H9 (cell line): ENCODE measurements at regions not wholly inside any gene's neighbourhood (a gene's known extent, or its start where the extent isn't known, plus 50 kb on each side); places are given as distances from the start of the nearest gene placed in this dataset.

Experiments used
- DNase-seq: peaks from one replicate; pipeline ENCODE4 v3.0.0-alpha.2; 2017
- H2AFZ ChIP-seq: one replicate; pipeline ENCODE4 v1.6.1; 2013; ENCODE audit warnings: mild to moderate bottlenecking, low read length, control low read depth, moderate library complexity
- H2AK5ac ChIP-seq: 2 replicates; pipeline ENCODE4 v1.6.1; 2013; ENCODE audit warnings: low read length, control low read depth, mixed read lengths; ENCODE audit not compliant: insufficient read length
- H2BK120ac ChIP-seq: one replicate; pipeline ENCODE4 v1.6.1; 2013; ENCODE audit warnings: low read depth, mild to moderate bottlenecking, low read length, control low read depth, inconsistent platforms; ENCODE audit not compliant: poor library complexity, severe bottlenecking
- H2BK12ac ChIP-seq: 2 replicates; pipeline ENCODE4 v1.6.1; 2013; ENCODE audit warnings: low read length, control low read depth, mixed read lengths, low read depth; ENCODE audit not compliant: insufficient read length
- H2BK15ac ChIP-seq: 2 replicates; pipeline ENCODE4 v1.6.1; 2013; ENCODE audit warnings: low read depth, low read length, control low read depth
- H2BK20ac ChIP-seq: one replicate; pipeline ENCODE4 v1.6.1; 2013; ENCODE audit warnings: low read depth, mild to moderate bottlenecking, low read length, control low read depth, inconsistent platforms; ENCODE audit not compliant: poor library complexity, severe bottlenecking
- H2BK5ac ChIP-seq: 2 replicates; pipeline ENCODE4 v1.6.1; 2013; ENCODE audit warnings: low read length, control low read depth, mixed read lengths; ENCODE audit not compliant: insufficient read length
- H3K14ac ChIP-seq: 2 replicates; pipeline ENCODE4 v1.6.1; 2013; ENCODE audit warnings: low read length, control low read depth; ENCODE audit not compliant: insufficient read depth
- H3K18ac ChIP-seq: 2 replicates; pipeline ENCODE4 v1.6.1; 2013; ENCODE audit warnings: low read depth, mild to moderate bottlenecking, mixed read lengths, low read length, control low read depth; ENCODE audit not compliant: insufficient read length
- H3K23ac ChIP-seq: 2 replicates; pipeline ENCODE4 v1.6.1; 2013; ENCODE audit warnings: low read length, control low read depth, mixed read lengths, low read depth; ENCODE audit not compliant: insufficient read length
- H3K23me2 ChIP-seq: 2 replicates; pipeline ENCODE4 v1.6.1; 2013; ENCODE audit warnings: low read depth, mild to moderate bottlenecking, mixed read lengths, low read length, control low read depth; ENCODE audit not compliant: insufficient read length, poor library complexity, severe bottlenecking
- H3K27ac ChIP-seq: 2 replicates; pipeline ENCODE4 v1.5.1; 2013; ENCODE audit warnings: low read length, control low read depth, mixed read lengths, low read depth; ENCODE audit not compliant: insufficient read length
- H3K27me3 ChIP-seq: 2 replicates; pipeline ENCODE4 v1.6.1; 2013; ENCODE audit warnings: low read length, control low read depth, inconsistent platforms; ENCODE audit not compliant: insufficient read depth
- H3K4ac ChIP-seq: 2 replicates; pipeline ENCODE4 v1.6.1; 2013; ENCODE audit warnings: low read depth, mild to moderate bottlenecking, control low read depth, inconsistent platforms, low read length, moderate library complexity
- H3K4me1 ChIP-seq: 2 replicates; pipeline ENCODE4 v1.6.1; 2013; ENCODE audit warnings: low read length, control low read depth, inconsistent platforms; ENCODE audit not compliant: insufficient read depth
- H3K4me2 ChIP-seq: 2 replicates; pipeline ENCODE4 v1.6.1; 2013; ENCODE audit warnings: low read length, control low read depth, mixed read lengths; ENCODE audit not compliant: insufficient read length, insufficient read depth
- H3K56ac ChIP-seq: 2 replicates; pipeline ENCODE4 v1.6.1; 2013; ENCODE audit warnings: low read depth, mild to moderate bottlenecking, mixed read lengths, low read length, control low read depth; ENCODE audit not compliant: insufficient read length
- H3K79me1 ChIP-seq: 2 replicates; pipeline ENCODE4 v1.6.1; 2013; ENCODE audit warnings: low read depth, mild to moderate bottlenecking, moderate library complexity, low read length, control low read depth, inconsistent platforms; ENCODE audit not compliant: insufficient read depth, poor library complexity, severe bottlenecking
- H3K79me2 ChIP-seq: 2 replicates; pipeline ENCODE4 v1.6.1; 2013; ENCODE audit warnings: low read length, control low read depth, inconsistent platforms; ENCODE audit not compliant: insufficient read depth
- H3K9ac ChIP-seq: 2 replicates; pipeline ENCODE4 v1.6.1; 2013; ENCODE audit warnings: low read length, control low read depth, mixed read lengths; ENCODE audit not compliant: insufficient read length; ENCODE audit errors: extremely low read depth
- H3K9me3 ChIP-seq: one replicate; pipeline ENCODE4 v1.6.1; 2013; ENCODE audit warnings: low read depth, low read length, inconsistent platforms; ENCODE audit not compliant: control insufficient read depth
- H3T11ph ChIP-seq: one replicate; pipeline ENCODE4 v1.6.1; 2013; ENCODE audit warnings: mild to moderate bottlenecking, low read length, control low read depth, inconsistent platforms
- H4K20me1 ChIP-seq: one replicate; pipeline ENCODE4 v1.6.1; 2013; ENCODE audit not compliant: control insufficient read depth, insufficient read length, insufficient read depth
- H4K5ac ChIP-seq: 2 replicates; pipeline ENCODE4 v1.6.1; 2013; ENCODE audit warnings: low read depth, mild to moderate bottlenecking, mixed read lengths, low read length, control low read depth; ENCODE audit not compliant: insufficient read length
- H4K8ac ChIP-seq: replicated peaks from 2 replicates; pipeline ENCODE4 v1.6.1; 2013; ENCODE audit warnings: low read length, control low read depth, mixed read lengths, low read depth; ENCODE audit not compliant: insufficient read length
- H4K91ac ChIP-seq: 2 replicates; pipeline ENCODE4 v1.6.1; 2013; ENCODE audit warnings: low read depth, mild to moderate bottlenecking, moderate library complexity, mixed read lengths, low read length, control low read depth; ENCODE audit not compliant: insufficient read length
- H3K27ac Mint-ChIP-seq, 3 experiments: 2 replicates in 2 of 3; 3 replicates in 1 of 3; pipeline ENCODE4 v1.8.0; 2020 to 2021; ENCODE audit warnings: mixed read lengths in 3 of 3, mild to moderate bottlenecking in 1 of 3, moderate library complexity in 1 of 3
- H3K27me3 Mint-ChIP-seq: 2 replicates; pipeline ENCODE4 v1.8.0; 2021; ENCODE audit warnings: low read depth, mild to moderate bottlenecking, moderate library complexity, mixed read lengths
- H3K36me3 Mint-ChIP-seq, 3 experiments: 2 replicates in 2 of 3; 3 replicates in 1 of 3; pipeline ENCODE4 v1.8.0; 2020 to 2021; ENCODE audit warnings: low read depth in 3 of 3, mixed read lengths in 3 of 3; ENCODE audit not compliant: insufficient read depth in 1 of 3
- H3K4me1 Mint-ChIP-seq, 2 experiments: 2 replicates each; pipeline ENCODE4 v1.8.0; 2020; ENCODE audit warnings: mixed read lengths in 2 of 2
- H3K4me3 Mint-ChIP-seq, 2 experiments: 2 replicates in 1 of 2; 3 replicates in 1 of 2; pipeline ENCODE4 v1.8.0; 2020 to 2021; ENCODE audit warnings: mild to moderate bottlenecking in 2 of 2, mixed read lengths in 2 of 2, moderate library complexity in 1 of 2
- H3K9me3 Mint-ChIP-seq, 2 experiments: 2 replicates in 1 of 2; 3 replicates in 1 of 2; pipeline ENCODE4 v1.8.0; 2020; ENCODE audit warnings: mild to moderate bottlenecking in 2 of 2, mixed read lengths in 2 of 2, moderate library complexity in 1 of 2
- WGBS: extraction: QIAGEN DNeasy Blood & Tissue Kit; methylation state at CpG from one replicate; pipeline ENCODE4 v1.1.7; 2013; ENCODE audit warnings: missing lambda C conversion rate, low lambda C conversion rate, mixed read lengths; ENCODE audit not compliant: insufficient read length; ENCODE audit errors: extremely low coverage; 5-methylcytosine and 5-hydroxymethylcytosine counted together
- TF ChIP-seq, protein P1 (sequence below): fragments of 200-600 bp; sonication (generic); conservative IDR thresholded peaks from 3 replicates; pipeline ENCODE4 v1.8.0; 2021; ENCODE audit warnings: antibody characterized with exemption, mild to moderate bottlenecking

- WGBS, result no CpG with 5 or more reads among the region's 4 CpGs
- H3K27me3 Mint-ChIP-seq, result no peaks in the 10 kb centered on the region
These were observed 59.8 kb upstream of the RPL34 start for GRCh38 chr4:108560616-108561015.

More at GRCh38 chr4:108560616-108561015, 59.8 kb upstream of the RPL34 start:
- H3K4ac ChIP-seq, result no peak overlapping the region
- H3K79me1 ChIP-seq, result no peaks in the 10 kb centered on the region
- Mint-ChIP-seq H3K9me3 (no peaks in the 10 kb centered on the region), H3K4me3 (no peak overlapping the region), H3K4me1 (peaks cover 12 to 16% of the 10 kb centered on the region in 2 experiments), H3K36me3 (no peaks in the 10 kb centered on the region; a peak in 1 of 7 replicates), H3K27ac (no peak overlapping the region)
- H2BK15ac ChIP-seq, result no peak overlapping the region
- H3K14ac ChIP-seq, result no peak overlapping the region
- H3K23me2 ChIP-seq, result no peaks in the 10 kb centered on the region
- DNase-seq, result no peak
- H4K20me1 ChIP-seq, result no peaks in the 10 kb centered on the region
- H2BK20ac ChIP-seq, result no peak overlapping the region
- no peak overlapping the region for H2BK5ac ChIP-seq
- H3K4me2 ChIP-seq, result no peak overlapping the region
- H3T11ph ChIP-seq, result no peak overlapping the region
- H2BK120ac ChIP-seq, result no peak overlapping the region
- H3K18ac ChIP-seq, result no peak overlapping the region
- no peak overlapping the region for H3K27ac ChIP-seq
- no peak overlapping the region for H3K56ac ChIP-seq
- H2BK12ac ChIP-seq, result no peak overlapping the region
- no peak overlapping the region for H4K5ac ChIP-seq
- H3K9ac ChIP-seq, result no peak overlapping the region
- no peaks in the 10 kb centered on the region for H3K9me3 ChIP-seq
- H3K27me3 ChIP-seq, result no peaks in the 10 kb centered on the region
- H3K4me1 ChIP-seq, result no peaks in the 10 kb centered on the region
- H3K23ac ChIP-seq, result no peak overlapping the region
- H2AK5ac ChIP-seq, result no peak overlapping the region
- H3K79me2 ChIP-seq, result no peaks in the 10 kb centered on the region
- H2AFZ ChIP-seq, result no peak overlapping the region
- H4K91ac ChIP-seq, result no peak overlapping the region
- TF ChIP-seq, protein P1, sequence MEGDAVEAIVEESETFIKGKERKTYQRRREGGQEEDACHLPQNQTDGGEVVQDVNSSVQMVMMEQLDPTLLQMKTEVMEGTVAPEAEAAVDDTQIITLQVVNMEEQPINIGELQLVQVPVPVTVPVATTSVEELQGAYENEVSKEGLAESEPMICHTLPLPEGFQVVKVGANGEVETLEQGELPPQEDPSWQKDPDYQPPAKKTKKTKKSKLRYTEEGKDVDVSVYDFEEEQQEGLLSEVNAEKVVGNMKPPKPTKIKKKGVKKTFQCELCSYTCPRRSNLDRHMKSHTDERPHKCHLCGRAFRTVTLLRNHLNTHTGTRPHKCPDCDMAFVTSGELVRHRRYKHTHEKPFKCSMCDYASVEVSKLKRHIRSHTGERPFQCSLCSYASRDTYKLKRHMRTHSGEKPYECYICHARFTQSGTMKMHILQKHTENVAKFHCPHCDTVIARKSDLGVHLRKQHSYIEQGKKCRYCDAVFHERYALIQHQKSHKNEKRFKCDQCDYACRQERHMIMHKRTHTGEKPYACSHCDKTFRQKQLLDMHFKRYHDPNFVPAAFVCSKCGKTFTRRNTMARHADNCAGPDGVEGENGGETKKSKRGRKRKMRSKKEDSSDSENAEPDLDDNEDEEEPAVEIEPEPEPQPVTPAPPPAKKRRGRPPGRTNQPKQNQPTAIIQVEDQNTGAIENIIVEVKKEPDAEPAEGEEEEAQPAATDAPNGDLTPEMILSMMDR, result no peak
- no peak overlapping the region for H4K8ac ChIP-seq
